CD4-positive, alpha-beta T cell (primary cell): ENCODE measurements at regions not wholly inside any gene's neighbourhood (a gene's known extent, or its start where the extent isn't known, plus 50 kb on each side); places are given as distances from the start of the nearest gene placed in this dataset.

Source experiments
- ATAC-seq: fragments of 200-7000 bp; cut with Tn5 transposase; one replicate; pipeline ENCODE4 v1.10.0; 2022; ENCODE audit warnings: mild to moderate bottlenecking; ENCODE audit not compliant: poor library complexity
- CTCF ChIA-PET: fragments of 350-600 bp; sonication (Branson Sonifier 250); formaldehyde crosslinking; loops from one replicate; lab custom pipeline; 2021; ENCODE audit warnings: antibody characterized with exemption, inconsistent platforms; lab: Charles Lee
- POLR2A ChIA-PET: fragments of 350-600 bp; sonication (Branson Sonifier 250); formaldehyde crosslinking; loops from one replicate; lab custom pipeline; 2021; ENCODE audit warnings: antibody characterized with exemption, inconsistent platforms; lab: Charles Lee
- DNase-seq, 14 experiments: peaks; one replicate each; pipeline ENCODE4 v3.0.0-alpha.2; 2013 to 2020; ENCODE audit warnings: mixed read lengths in 2 of 14
- H3K27ac ChIP-seq, 2 donors: one replicate each; pipeline versions ENCODE4 v1.5.1 to v1.7.0; 2013; ENCODE audit warnings: low read length in 2 of 2, low read depth in 1 of 2, mild to moderate bottlenecking in 1 of 2
- H3K27me3 ChIP-seq, 2 experiments: 1 replicate in 1 of 2; 2 replicates in 1 of 2; pipeline versions ENCODE4 v1.6.1 to v1.7.0; 2013; ENCODE audit warnings: low read length in 2 of 2, control low read depth in 1 of 2, mild to moderate bottlenecking in 1 of 2, moderate library complexity in 1 of 2; ENCODE audit not compliant: insufficient read depth in 2 of 2, control insufficient read depth in 1 of 2
- H3K36me3 ChIP-seq: one replicate; pipeline ENCODE4 v1.6.1; 2013; ENCODE audit warnings: low read length, control low read depth; ENCODE audit not compliant: insufficient read depth
- H3K4me1 ChIP-seq: one replicate; pipeline ENCODE4 v1.6.1; 2013; ENCODE audit warnings: low read length, control low read depth; ENCODE audit not compliant: insufficient read depth
- H3K4me3 ChIP-seq: one replicate; pipeline ENCODE4 v1.5.1; 2013; ENCODE audit warnings: mild to moderate bottlenecking, low read length, moderate library complexity
- H3K9me3 ChIP-seq, 2 experiments: 1 replicate in 1 of 2; 2 replicates in 1 of 2; pipeline versions ENCODE4 v1.6.1 to v1.7.0; 2013; ENCODE audit warnings: low read length in 2 of 2, mild to moderate bottlenecking in 2 of 2, control low read depth in 1 of 2, moderate library complexity in 1 of 2; ENCODE audit not compliant: control insufficient read depth in 1 of 2, insufficient read depth in 1 of 2
- H3K27ac Mint-ChIP-seq: one replicate; pipeline ENCODE4 v1.8.0; 2020; ENCODE audit warnings: mixed read lengths
- H3K27me3 Mint-ChIP-seq: one replicate; pipeline ENCODE4 v1.8.0; 2021; ENCODE audit warnings: mixed read lengths
- H3K36me3 Mint-ChIP-seq: one replicate; pipeline ENCODE4 v1.8.0; 2021; ENCODE audit warnings: low read depth, mixed read lengths
- H3K4me1 Mint-ChIP-seq: one replicate; pipeline ENCODE4 v1.8.0; 2021; ENCODE audit warnings: low read depth, mixed read lengths
- H3K4me3 Mint-ChIP-seq: one replicate; pipeline ENCODE4 v1.8.0; 2020; ENCODE audit warnings: mild to moderate bottlenecking, mixed read lengths
- H3K9me3 Mint-ChIP-seq: one replicate; pipeline ENCODE4 v1.8.0; 2020; ENCODE audit warnings: mixed read lengths
- CTCF ChIP-seq: fragments of 200-600 bp; IDR thresholded peaks from one replicate; pipeline ENCODE4 v1.8.0; 2022; ENCODE audit warnings: antibody characterized with exemption, mild to moderate bottlenecking
- intact Hi-C, 2 experiments: fragments of 100-400 bp; cut with DNase I in 1 of 2; cut with micrococcal nuclease in 1 of 2; formaldehyde crosslinking; loops; one replicate each; pipeline versions ENCODE4 v1.15.1 to v1.9.0; 2023 to 2025; cut with DNase I, micrococcal nuclease

GRCh38 chr1:101364370-101365120 is 127.7 kb downstream of the S1PR1 start:
- no peaks in the 10 kb centered on the region for H3K9me3 Mint-ChIP-seq
- ChIA-PET POLR2A (no interaction called here), CTCF (interaction anchor here (0.6 to 1.8 kb wide), 2 partner anchors 55 to 148 kb away, joined by 4 to 6 read pairs; no protein-coding TSS in a partner anchor)
- H3K27me3 Mint-ChIP-seq: no peaks in the 10 kb centered on the region
- DNase-seq (no peak), ATAC-seq (no peak)
- no peak overlapping the region for H3K27ac ChIP-seq
- intact Hi-C loops: loop anchor here in 1 of 2 experiments (5.0 kb wide), 1 partner anchor 462 kb away; no protein-coding TSS in a partner anchor
- no peak overlapping the region for H3K4me3 ChIP-seq
- H3K36me3 ChIP-seq: no peaks in the 10 kb centered on the region
- H3K4me3 Mint-ChIP-seq: no peak overlapping the region
- TF ChIP-seq CTCF: no peak
- H3K4me1 ChIP-seq: no peaks in the 10 kb centered on the region
- H3K4me1 Mint-ChIP-seq: no peaks in the 10 kb centered on the region
- no peaks in the 10 kb centered on the region for H3K36me3 Mint-ChIP-seq
- H3K9me3 ChIP-seq: no peaks in the 10 kb centered on the region
- no peak overlapping the region for H3K27ac Mint-ChIP-seq
- H3K27me3 ChIP-seq: no peaks in the 10 kb centered on the region

DNA sequence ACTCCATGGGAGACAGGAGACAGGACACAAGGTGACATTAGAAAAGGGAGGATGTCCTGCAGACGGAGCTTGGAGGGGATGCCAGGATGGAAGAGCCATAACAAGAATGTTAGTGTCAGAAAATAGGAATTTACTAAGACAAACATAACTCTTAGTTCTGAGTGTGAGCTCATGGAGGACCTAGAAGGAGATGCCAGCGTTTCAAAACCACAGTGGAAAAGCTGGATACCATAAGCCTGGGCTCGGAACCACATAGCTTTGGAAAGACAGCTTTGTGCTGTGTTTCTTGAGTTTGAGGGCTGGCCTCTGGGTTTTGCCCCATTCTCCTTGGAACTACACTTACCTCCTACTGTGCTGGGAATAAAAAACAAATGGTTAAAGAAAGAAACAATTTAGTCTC is 128.4 kb downstream of the S1PR1 start:
- Mint-ChIP-seq H3K9me3 (no peaks in the 10 kb centered on the region), H3K4me1 (no peaks in the 10 kb centered on the region), H3K27ac (no peak overlapping the region), H3K4me3 (no peak overlapping the region), H3K36me3 (no peaks in the 10 kb centered on the region), H3K27me3 (no peaks in the 10 kb centered on the region)
- H3K4me1 ChIP-seq: no peaks in the 10 kb centered on the region
- no peak for TF ChIP-seq CTCF
- ATAC-seq (no peak), DNase-seq (no peak)
- POLR2A ChIA-PET: no interaction called here
- no peaks in the 10 kb centered on the region for H3K9me3 ChIP-seq
- H3K27ac ChIP-seq: no peak overlapping the region
- H3K27me3 ChIP-seq: no peaks in the 10 kb centered on the region
- no peaks in the 10 kb centered on the region for H3K36me3 ChIP-seq
- intact Hi-C loops: no loop called here
- H3K4me3 ChIP-seq: no peak overlapping the region
- CTCF ChIA-PET: interaction anchor here (1.8 kb wide), 1 partner anchor 56 kb away, joined by 6 read pairs; no protein-coding TSS in a partner anchor

DNA sequence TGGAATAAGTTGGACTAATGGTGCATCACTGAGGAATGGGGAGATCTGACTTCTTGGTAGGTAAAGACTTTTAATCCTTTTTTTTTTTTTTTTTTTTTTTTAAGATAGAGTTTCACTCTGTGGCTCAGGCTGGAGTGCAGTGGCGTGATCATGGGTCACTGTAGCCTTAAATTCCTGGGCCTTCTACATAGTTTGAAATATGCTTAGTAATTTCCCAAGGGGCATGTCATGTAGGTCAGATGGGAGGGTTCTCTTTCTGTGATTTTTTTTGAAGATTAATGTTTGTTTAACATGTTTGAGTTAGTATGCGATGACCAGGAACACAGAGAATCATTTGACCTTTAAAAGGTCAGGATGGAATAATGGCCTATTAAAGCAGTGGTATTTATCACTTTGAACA is 129.1 kb downstream of the S1PR1 start:
- Mint-ChIP-seq H3K9me3 (no peaks in the 10 kb centered on the region), H3K27me3 (no peaks in the 10 kb centered on the region)

More for the DNA sequence above, 129.1 kb downstream of the S1PR1 start:
- intact Hi-C loops: no loop called here
- Histone ChIP-seq H3K9me3 (no peaks in the 10 kb centered on the region), H3K36me3 (no peaks in the 10 kb centered on the region), H3K27me3 (no peaks in the 10 kb centered on the region), H3K4me1 (no peaks in the 10 kb centered on the region), H3K4me3 (no peak overlapping the region), H3K27ac (no peak overlapping the region)
- Mint-ChIP-seq H3K4me3 (no peak overlapping the region), H3K36me3 (no peaks in the 10 kb centered on the region), H3K27ac (no peak overlapping the region), H3K4me1 (no peaks in the 10 kb centered on the region)
- DNase-seq (no peak), ATAC-seq (no peak)
- ChIA-PET CTCF (interaction anchor here (0.6 kb wide), 1 partner anchor 8 kb away, joined by 3 read pairs; no protein-coding TSS in a partner anchor), POLR2A (no interaction called here)
- TF ChIP-seq CTCF: no peak
